GM12865 (cell line): ENCODE measurements at regions not wholly inside any gene's neighbourhood (a gene's known extent, or its start where the extent isn't known, plus 50 kb on each side); places are given as distances from the start of the nearest gene placed in this dataset.
"Not testable (repeated sequence)": the region's sequence is repeated elsewhere in the genome, so short reads cannot be mapped to it uniquely, and the experiment has no call there.

Experiments used
- DNase-seq: peaks from one replicate; pipeline ENCODE4 v3.0.0; 2010; ENCODE audit warnings: low read depth
- H3K4me3 ChIP-seq: 2 replicates; pipeline ENCODE4 v1.5.1; 2011; ENCODE audit warnings: mild to moderate bottlenecking, low read depth, low read length, control low read depth
- TF ChIP-seq, protein P1 (sequence below): IDR thresholded peaks from 2 replicates; pipeline ENCODE4 v1.5.1; 2011; ENCODE audit warnings: low read length, control low read depth, low read depth, inconsistent platforms; ENCODE audit not compliant: insufficient read depth; ENCODE audit errors: missing control alignments

DNA sequence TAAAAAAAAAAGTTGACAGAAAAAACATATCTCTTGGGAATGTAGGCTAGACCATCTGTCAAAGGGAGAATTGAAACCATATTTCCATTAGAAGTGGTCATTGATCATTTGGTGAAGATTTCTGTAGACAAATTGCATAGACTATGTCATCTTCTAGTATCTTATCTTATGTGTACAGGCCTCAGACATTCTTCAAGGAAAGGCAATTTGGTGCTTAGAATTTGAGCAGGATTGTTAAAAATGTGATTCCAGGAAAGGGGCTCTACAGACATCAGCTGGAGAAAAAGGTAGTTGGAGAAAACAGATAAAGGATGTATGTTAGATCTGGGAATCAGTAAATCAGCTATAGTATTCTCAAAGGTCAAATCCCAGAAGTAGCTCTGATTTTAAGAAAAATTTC, 627.1 kb downstream of the TMTC2 start:
- H3K4me3 ChIP-seq: no peak overlapping the region
- TF ChIP-seq, protein P1, sequence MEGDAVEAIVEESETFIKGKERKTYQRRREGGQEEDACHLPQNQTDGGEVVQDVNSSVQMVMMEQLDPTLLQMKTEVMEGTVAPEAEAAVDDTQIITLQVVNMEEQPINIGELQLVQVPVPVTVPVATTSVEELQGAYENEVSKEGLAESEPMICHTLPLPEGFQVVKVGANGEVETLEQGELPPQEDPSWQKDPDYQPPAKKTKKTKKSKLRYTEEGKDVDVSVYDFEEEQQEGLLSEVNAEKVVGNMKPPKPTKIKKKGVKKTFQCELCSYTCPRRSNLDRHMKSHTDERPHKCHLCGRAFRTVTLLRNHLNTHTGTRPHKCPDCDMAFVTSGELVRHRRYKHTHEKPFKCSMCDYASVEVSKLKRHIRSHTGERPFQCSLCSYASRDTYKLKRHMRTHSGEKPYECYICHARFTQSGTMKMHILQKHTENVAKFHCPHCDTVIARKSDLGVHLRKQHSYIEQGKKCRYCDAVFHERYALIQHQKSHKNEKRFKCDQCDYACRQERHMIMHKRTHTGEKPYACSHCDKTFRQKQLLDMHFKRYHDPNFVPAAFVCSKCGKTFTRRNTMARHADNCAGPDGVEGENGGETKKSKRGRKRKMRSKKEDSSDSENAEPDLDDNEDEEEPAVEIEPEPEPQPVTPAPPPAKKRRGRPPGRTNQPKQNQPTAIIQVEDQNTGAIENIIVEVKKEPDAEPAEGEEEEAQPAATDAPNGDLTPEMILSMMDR: no peak
- no peak for DNase-seq

DNA sequence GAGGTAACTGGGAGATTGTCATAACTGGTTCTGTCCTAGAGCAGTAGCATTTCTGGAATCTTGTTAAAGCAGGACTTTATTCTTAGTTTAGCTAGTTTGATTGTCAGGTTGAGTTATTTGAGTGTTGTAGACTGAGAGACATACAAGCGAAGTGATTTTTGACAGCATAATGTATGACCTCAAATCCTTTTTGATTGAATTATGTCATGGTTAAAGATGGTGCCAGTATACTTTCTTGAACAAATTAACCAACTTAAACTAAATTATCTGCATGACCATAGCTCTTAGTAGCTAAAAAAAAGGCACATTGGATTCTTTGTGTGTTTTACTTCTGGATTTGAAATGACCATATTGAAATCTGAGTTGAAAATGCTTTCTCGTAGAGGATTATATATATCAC, 626.6 kb downstream of the TMTC2 start:
- DNase-seq: no peak
- H3K4me3 ChIP-seq: no peak overlapping the region
- TF ChIP-seq, protein P1: no peak

DNA sequence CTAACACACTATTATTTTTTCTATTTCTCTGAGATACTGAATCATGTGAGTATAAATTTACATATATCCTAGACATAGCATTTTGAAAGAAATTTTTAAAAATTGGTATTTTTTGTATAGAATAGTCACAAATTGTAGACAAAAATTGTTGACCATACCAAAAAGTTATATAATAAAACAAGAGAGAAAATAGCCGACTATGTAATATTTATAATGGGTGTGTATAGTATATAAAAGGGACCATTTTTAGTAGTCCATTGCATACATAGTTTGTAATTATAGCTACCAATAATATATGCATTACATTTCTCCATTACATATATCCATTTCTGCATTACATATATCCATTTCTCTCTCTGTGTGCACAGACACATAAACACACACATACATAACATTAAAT, 590.2 kb downstream of the TMTC2 start:
- TF ChIP-seq, protein P1: no peak
- no peak overlapping the region for H3K4me3 ChIP-seq
- no peak for DNase-seq

DNA sequence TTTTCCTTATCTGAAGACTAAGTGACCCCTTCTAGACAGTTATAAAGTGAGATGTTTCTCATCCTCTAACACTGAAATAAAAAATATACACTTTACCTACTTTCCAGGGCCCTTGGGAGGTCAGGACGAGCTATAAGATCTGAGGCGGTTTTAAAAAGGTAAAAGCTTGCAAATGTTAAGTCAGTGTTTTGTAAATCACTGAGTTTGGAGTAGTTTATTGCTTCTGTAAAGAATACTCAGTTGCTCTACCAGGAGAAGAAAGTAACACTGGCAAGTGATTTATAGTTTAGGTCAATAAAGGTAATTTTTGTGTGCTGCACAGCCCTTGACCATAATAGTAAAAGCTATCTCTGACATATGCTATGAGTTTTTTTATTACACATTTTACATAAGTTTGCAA, 584.5 kb downstream of the TMTC2 start:
- TF ChIP-seq, protein P1: no peak
- no peak overlapping the region for H3K4me3 ChIP-seq
- DNase-seq: no peak

DNA sequence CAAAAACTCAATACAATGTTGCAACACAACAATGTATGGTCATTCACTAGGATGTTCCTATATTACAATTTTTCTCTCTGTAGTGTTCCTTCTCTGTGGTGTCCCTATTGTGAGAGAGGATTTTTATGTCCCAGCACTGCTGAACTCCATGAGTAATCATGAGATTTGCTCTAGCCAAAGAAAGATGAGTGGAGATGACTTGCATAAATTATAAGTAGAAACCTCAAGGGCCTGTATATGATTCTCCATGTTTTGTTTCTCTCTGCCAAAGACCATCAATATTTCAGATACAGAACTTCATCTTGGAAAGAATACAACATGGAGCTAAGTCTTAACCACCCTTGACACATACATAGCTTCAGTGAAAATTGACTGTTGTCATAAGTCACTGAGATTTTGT, 579.1 kb downstream of the TMTC2 start:
- no peak overlapping the region for H3K4me3 ChIP-seq
- TF ChIP-seq, protein P1: no peak
- DNase-seq: no peak

DNA sequence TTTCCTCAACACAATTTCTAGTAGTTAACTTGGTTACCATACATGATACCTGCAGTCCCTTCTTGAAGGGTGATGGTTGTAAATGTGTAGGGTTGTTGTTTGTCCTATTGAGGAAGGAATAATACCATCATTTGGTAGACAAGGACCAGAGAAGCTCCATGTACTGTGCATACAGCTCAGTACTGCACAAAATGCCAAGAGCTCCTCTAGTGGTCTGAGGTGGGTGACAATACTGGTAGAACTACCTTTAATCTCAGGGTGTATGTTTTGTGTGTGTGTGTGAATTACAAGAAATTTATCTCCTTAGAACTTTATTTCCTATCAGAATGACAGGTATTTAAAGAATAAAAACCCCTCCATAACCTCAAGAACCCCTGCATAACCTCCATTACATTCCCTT, 575.3 kb downstream of the TMTC2 start:
- no peak for DNase-seq

DNA sequence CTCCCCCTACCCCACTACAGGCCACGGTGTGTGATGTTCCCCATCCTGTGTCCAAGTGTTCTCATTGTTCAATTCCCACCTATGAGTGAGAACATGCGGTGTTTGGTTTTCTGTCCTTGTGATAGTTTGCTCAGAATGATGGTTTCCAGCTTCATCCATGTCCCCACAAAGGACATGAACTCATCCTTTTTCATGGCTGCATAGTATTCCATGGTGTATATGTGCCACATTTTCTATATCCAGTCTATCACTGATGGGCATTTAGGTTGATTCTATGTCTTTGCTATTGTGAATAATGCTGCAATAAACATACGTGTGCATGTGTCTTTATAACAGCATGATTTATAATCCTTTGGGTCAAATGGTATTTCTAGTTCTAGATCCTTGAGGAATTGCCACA, 573.4 kb downstream of the TMTC2 start:
- DNase-seq: not testable (repeated sequence)

More for the DNA sequence above, 575.3 kb downstream of the TMTC2 start:
- TF ChIP-seq, protein P1: peak; percentile 12
- H3K4me3 ChIP-seq: no peak overlapping the region

DNA sequence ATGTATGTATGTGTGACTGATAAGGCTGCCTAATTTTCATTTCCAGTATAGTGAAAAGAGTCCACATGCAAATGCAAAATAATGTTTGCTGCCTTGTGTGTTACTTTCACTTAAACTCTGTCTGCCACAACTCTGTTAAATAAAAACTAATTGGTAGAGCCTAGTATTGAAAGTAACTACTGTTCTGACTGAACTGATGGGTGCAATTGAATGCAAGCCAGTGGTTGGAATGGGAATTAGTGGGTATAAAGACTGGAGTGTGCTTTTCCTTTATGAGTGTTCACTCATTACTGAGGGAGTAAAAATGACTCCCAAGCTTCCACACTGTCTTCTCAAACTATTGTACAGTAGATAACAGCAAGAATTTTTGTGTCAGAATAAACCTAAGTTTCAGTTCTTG, 571.0 kb downstream of the TMTC2 start:
- DNase-seq: no peak
- no peak overlapping the region for H3K4me3 ChIP-seq
- TF ChIP-seq, protein P1: no peak

More for the DNA sequence above, 573.4 kb downstream of the TMTC2 start:
- H3K4me3 ChIP-seq: not testable (repeated sequence)
